NT2/D1 (cell line): ENCODE measurements at regions not wholly inside any gene's neighbourhood (a gene's known extent, or its start where the extent isn't known, plus 50 kb on each side); places are given as distances from the start of the nearest gene placed in this dataset.

ENCODE experiments used
- YY1 ChIP-seq: IDR thresholded peaks from 2 replicates; pipeline ENCODE4 v1.6.1; 2011; ENCODE audit not compliant: insufficient read length, insufficient read depth
- ZNF274 ChIP-seq: IDR thresholded peaks from 2 replicates; pipeline ENCODE4 v1.6.1; 2011; ENCODE audit warnings: mild to moderate bottlenecking, low read depth, low read length

- no peak for TF ChIP-seq ZNF274
- no peak for TF ChIP-seq YY1
Measured at GRCh38 chr4:8726344-8726851, 133.8 kb downstream of the CPZ start.
